Lower lobe of right lung (tissue), 2 donors: ENCODE measurements at regions not wholly inside any gene's neighbourhood (a gene's known extent, or its start where the extent isn't known, plus 50 kb on each side); places are given as distances from the start of the nearest gene placed in this dataset.

Experiments
- ATAC-seq, 2 donors: fragments of 200-7000 bp; cut with Tn5 transposase; one replicate each; pipeline ENCODE4 v1.9.1; 2020 to 2022; ENCODE audit warnings: mild to moderate bottlenecking in 2 of 2, moderate library complexity in 2 of 2
- DNase-seq: peaks from one replicate; pipeline ENCODE4 v3.0.0-alpha.2; 2020
- H3K27ac ChIP-seq: fragments of 200-600 bp; one replicate; pipeline ENCODE4 v1.8.0; 2022
- H3K27me3 ChIP-seq: fragments of 200-600 bp; one replicate; pipeline ENCODE4 v1.8.0; 2022; ENCODE audit warnings: low read depth
- H3K36me3 ChIP-seq: fragments of 200-600 bp; one replicate; pipeline ENCODE4 v1.8.0; 2022; ENCODE audit warnings: mild to moderate bottlenecking
- H3K4me1 ChIP-seq: fragments of 200-600 bp; one replicate; pipeline ENCODE4 v1.8.0; 2022
- H3K4me3 ChIP-seq: fragments of 200-600 bp; one replicate; pipeline ENCODE4 v1.8.0; 2022; ENCODE audit warnings: mild to moderate bottlenecking
- H3K9me3 ChIP-seq: fragments of 200-600 bp; one replicate; pipeline ENCODE4 v1.8.0; 2022
- CTCF ChIP-seq: fragments of 200-600 bp; IDR thresholded peaks from one replicate; pipeline ENCODE4 v1.8.0; 2022; ENCODE audit warnings: antibody characterized with exemption, mild to moderate bottlenecking
- intact Hi-C: fragments of 100-400 bp; cut with DNase I; formaldehyde crosslinking; loops from one replicate; pipeline ENCODE4 v1.11.0; 2022
- donor health status: DM: no; HTN: yes; CAD: no; lungs with severe emphysema.

- intact Hi-C loops = no loop called here
- Histone ChIP-seq H3K36me3 (no peaks in the 10 kb centered on the region), H3K9me3 (no peaks in the 10 kb centered on the region), H3K27me3 (no peaks in the 10 kb centered on the region), H3K27ac (no peak overlapping the region), H3K4me1 (no peaks in the 10 kb centered on the region), H3K4me3 (no peak overlapping the region)
- no peak for TF ChIP-seq CTCF
- no peak for ATAC-seq
- DNase-seq = no peak
Observed at GRCh38 chr4:58809948-58810347, 1699.8 kb upstream of the IGFBP7 start.

GRCh38 chr4:58809366-58809765 lies 1699.2 kb upstream of the IGFBP7 start:
- no peak for TF ChIP-seq CTCF
- DNase-seq = no peak
- intact Hi-C loops = no loop called here
- Histone ChIP-seq H3K9me3 (no peaks in the 10 kb centered on the region), H3K36me3 (no peaks in the 10 kb centered on the region), H3K4me1 (no peaks in the 10 kb centered on the region), H3K4me3 (no peak overlapping the region), H3K27ac (no peak overlapping the region), H3K27me3 (no peaks in the 10 kb centered on the region)
- no peak for ATAC-seq

GRCh38 chr4:58808817-58809216 lies 1698.6 kb upstream of the IGFBP7 start:
- no peak for ATAC-seq
- H3K4me3 ChIP-seq = no peak overlapping the region
- intact Hi-C loops = no loop called here
- H3K36me3 ChIP-seq = no peaks in the 10 kb centered on the region
- TF ChIP-seq CTCF = no peak
- H3K9me3 ChIP-seq = no peaks in the 10 kb centered on the region
- no peaks in the 10 kb centered on the region for H3K27me3 ChIP-seq
- H3K27ac ChIP-seq = no peak overlapping the region
- no peaks in the 10 kb centered on the region for H3K4me1 ChIP-seq
- no peak for DNase-seq

- Histone ChIP-seq H3K27me3 (no peaks in the 10 kb centered on the region), H3K36me3 (no peaks in the 10 kb centered on the region), H3K9me3 (no peaks in the 10 kb centered on the region), H3K4me3 (no peak overlapping the region), H3K4me1 (no peaks in the 10 kb centered on the region), H3K27ac (no peak overlapping the region)
- ATAC-seq (no peak), DNase-seq (no peak)
- TF ChIP-seq CTCF = no peak
- intact Hi-C loops = no loop called here
Observed at GRCh38 chr4:58807843-58808615, 1697.8 kb upstream of the IGFBP7 start.

GRCh38 chr4:58776627-58777026 lies 1666.4 kb upstream of the IGFBP7 start:
- no peak for TF ChIP-seq CTCF
- H3K27ac ChIP-seq = no peak overlapping the region
- no peaks in the 10 kb centered on the region for H3K27me3 ChIP-seq
- no peak for DNase-seq
- intact Hi-C loops = no loop called here
- no peak overlapping the region for H3K4me3 ChIP-seq
- no peak for ATAC-seq
- H3K4me1 ChIP-seq = no peaks in the 10 kb centered on the region
- H3K9me3 ChIP-seq = no peaks in the 10 kb centered on the region
- no peaks in the 10 kb centered on the region for H3K36me3 ChIP-seq
